GM21576 (cell line): ENCODE measurements at regions not wholly inside any gene's neighbourhood (a gene's known extent, or its start where the extent isn't known, plus 50 kb on each side); places are given as distances from the start of the nearest gene placed in this dataset.

Source experiments
- ATAC-seq: cut with Tn5 transposase; IDR thresholded peaks from one replicate; pipeline ENCODE4 v1.9.1; 2021; ENCODE audit warnings: mild to moderate bottlenecking, moderate library complexity; ENCODE audit not compliant: unreplicated experiment

- no peak for ATAC-seq
These were observed 418.3 kb downstream of the MED13L start for GRCh38 chr12:115859231-115859630.

GRCh38 chr12:115857923-115858322, 419.6 kb downstream of the MED13L start:
- ATAC-seq: no peak

- no peak for ATAC-seq
These were observed 420.2 kb downstream of the MED13L start for GRCh38 chr12:115857160-115857920.

GRCh38 chr12:115852054-115852453, 425.4 kb downstream of the MED13L start:
- ATAC-seq: no peak

GRCh38 chr12:115850957-115851356, 426.5 kb downstream of the MED13L start:
- ATAC-seq: no peak

GRCh38 chr12:115849262-115849943, 428.1 kb downstream of the MED13L start:
- ATAC-seq: no peak

- no peak for ATAC-seq
These were observed 430.1 kb downstream of the MED13L start for GRCh38 chr12:115847398-115847797.

- ATAC-seq: no peak
These were observed 431.0 kb downstream of the MED13L start for GRCh38 chr12:115846516-115846915.

GRCh38 chr12:115840159-115840558, 437.3 kb downstream of the MED13L start:
- no peak for ATAC-seq

- ATAC-seq: no peak
These were observed 438.5 kb downstream of the MED13L start for GRCh38 chr12:115838952-115839351.

GRCh38 chr12:115837220-115837619, 440.3 kb downstream of the MED13L start:
- ATAC-seq: no peak

GRCh38 chr12:115835445-115835844, 442.0 kb downstream of the MED13L start:
- ATAC-seq: no peak

- no peak for ATAC-seq
These were observed 443.8 kb downstream of the MED13L start for GRCh38 chr12:115833704-115834103.

- no peak for ATAC-seq
These were observed 446.9 kb downstream of the MED13L start for GRCh38 chr12:115830633-115831032.

GRCh38 chr12:115830070-115830469, 447.4 kb downstream of the MED13L start:
- ATAC-seq: no peak

- ATAC-seq: no peak
These were observed 449.3 kb downstream of the MED13L start for GRCh38 chr12:115828168-115828567.

GRCh38 chr12:115824936-115825602, 452.4 kb downstream of the MED13L start:
- ATAC-seq: no peak

GRCh38 chr12:115823635-115824034, 453.9 kb downstream of the MED13L start:
- ATAC-seq: no peak

- ATAC-seq: no peak
These were observed 456.8 kb downstream of the MED13L start for GRCh38 chr12:115820656-115821055.

GRCh38 chr12:115818973-115819372, 458.5 kb downstream of the MED13L start:
- no peak for ATAC-seq

- ATAC-seq: no peak
These were observed 460.1 kb downstream of the MED13L start for GRCh38 chr12:115817389-115817788.

- no peak for ATAC-seq
These were observed 461.6 kb downstream of the MED13L start for GRCh38 chr12:115815924-115816323.
